Activated CD4-positive, alpha-beta T cell treated with anti-CD3 and anti-CD28 coated beads for 36 hours (primary cell): ENCODE measurements at regions not wholly inside any gene's neighbourhood (a gene's known extent, or its start where the extent isn't known, plus 50 kb on each side); places are given as distances from the start of the nearest gene placed in this dataset.

Source experiments
- ATAC-seq: fragments of 200-7000 bp; cut with Tn5 transposase; one replicate; pipeline ENCODE4 v1.10.0; 2021; ENCODE audit warnings: mild to moderate bottlenecking, moderate library complexity
- CTCF ChIA-PET: fragments of 350-600 bp; sonication (Branson Sonifier 250); formaldehyde crosslinking; loops from one replicate; lab custom pipeline; 2021; ENCODE audit warnings: antibody characterized with exemption; lab: Charles Lee
- POLR2A ChIA-PET: fragments of 350-600 bp; sonication (Branson Sonifier 250); formaldehyde crosslinking; loops from one replicate; lab custom pipeline; 2021; ENCODE audit warnings: antibody characterized with exemption, inconsistent platforms; lab: Charles Lee
- DNase-seq: peaks from one replicate; pipeline ENCODE4 v3.0.0-alpha.2; 2020
- H3K27ac Mint-ChIP-seq: one replicate; pipeline ENCODE4 v1.8.0; 2021; ENCODE audit warnings: mixed read lengths
- H3K27me3 Mint-ChIP-seq: one replicate; pipeline ENCODE4 v1.8.0; 2021; ENCODE audit warnings: mixed read lengths
- H3K36me3 Mint-ChIP-seq: one replicate; pipeline ENCODE4 v1.8.0; 2021; ENCODE audit warnings: low read depth, mixed read lengths
- H3K4me1 Mint-ChIP-seq: one replicate; pipeline ENCODE4 v1.8.0; 2021; ENCODE audit warnings: mixed read lengths
- H3K4me3 Mint-ChIP-seq: one replicate; pipeline ENCODE4 v1.8.0; 2021; ENCODE audit warnings: mild to moderate bottlenecking, moderate library complexity, mixed read lengths
- H3K9me3 Mint-ChIP-seq: one replicate; pipeline ENCODE4 v1.8.0; 2021; ENCODE audit warnings: low read depth, mixed read lengths
- intact Hi-C, 2 experiments: fragments of 100-400 bp; cut with DNase I in 1 of 2; cut with micrococcal nuclease in 1 of 2; formaldehyde crosslinking; loops; one replicate each; pipeline versions ENCODE4 v1.14.2 to v1.15.1; 2022 to 2024; cut with DNase I, micrococcal nuclease

GRCh38 chr2:147260241-147260640 is 584.6 kb upstream of the ACVR2A start:
- Mint-ChIP-seq H3K36me3 (no peaks in the 10 kb centered on the region), H3K9me3 (peaks cover 7% of the 10 kb centered on the region), H3K27ac (no peak overlapping the region), H3K4me3 (no peak overlapping the region), H3K27me3 (no peaks in the 10 kb centered on the region), H3K4me1 (no peaks in the 10 kb centered on the region)
- POLR2A ChIA-PET = interaction anchor here (0.7 kb wide), 1 partner anchor 239 kb away, joined by 3 read pairs; no protein-coding TSS in a partner anchor
- DNase-seq = no peak
- CTCF ChIA-PET = no interaction called here
- intact Hi-C loops = no loop called here
- ATAC-seq = no peak

- Mint-ChIP-seq H3K4me3 (no peak overlapping the region), H3K36me3 (peaks cover 4% of the 10 kb centered on the region), H3K9me3 (peaks cover 3% of the 10 kb centered on the region), H3K4me1 (no peaks in the 10 kb centered on the region), H3K27ac (no peak overlapping the region), H3K27me3 (peaks cover 4% of the 10 kb centered on the region)
- intact Hi-C loops = no loop called here
- ATAC-seq = no peak
- POLR2A ChIA-PET = no interaction called here
- CTCF ChIA-PET = interaction anchor here (0.6 kb wide), 1 partner anchor 449 kb away, joined by 6 read pairs; no protein-coding TSS in a partner anchor
- no peak for DNase-seq
Observed at GRCh38 chr2:147255812-147256211, 589.0 kb upstream of the ACVR2A start.

- ChIA-PET POLR2A (no interaction called here), CTCF (no interaction called here)
- Mint-ChIP-seq H3K9me3 (peaks cover 3% of the 10 kb centered on the region), H3K4me3 (no peak overlapping the region), H3K27me3 (peaks cover 4% of the 10 kb centered on the region), H3K27ac (no peak overlapping the region), H3K4me1 (no peaks in the 10 kb centered on the region), H3K36me3 (peaks cover 4% of the 10 kb centered on the region)
- ATAC-seq (no peak), DNase-seq (no peak)
- intact Hi-C loops = no loop called here
Observed at GRCh38 chr2:147250652-147251356, 594.0 kb upstream of the ACVR2A start.

GRCh38 chr2:147247749-147248148 is 597.1 kb upstream of the ACVR2A start:
- Mint-ChIP-seq H3K27me3 (peaks cover under 1% of the 10 kb centered on the region), H3K4me3 (no peak overlapping the region), H3K27ac (no peak overlapping the region), H3K9me3 (peaks cover under 1% of the 10 kb centered on the region), H3K4me1 (no peaks in the 10 kb centered on the region), H3K36me3 (peaks cover under 1% of the 10 kb centered on the region)
- intact Hi-C loops = no loop called here
- ChIA-PET CTCF (interaction anchor here (0.6 kb wide), 1 partner anchor 250 kb away, joined by 4 read pairs; no protein-coding TSS in a partner anchor), POLR2A (no interaction called here)
- DNase-seq (no peak), ATAC-seq (no peak)

- intact Hi-C loops = no loop called here
- no peaks in the 10 kb centered on the region for H3K4me1 Mint-ChIP-seq
- DNase-seq (no peak), ATAC-seq (no peak)
- no peaks in the 10 kb centered on the region for H3K9me3 Mint-ChIP-seq
- no peak overlapping the region for H3K4me3 Mint-ChIP-seq
- H3K27ac Mint-ChIP-seq = no peak overlapping the region
- ChIA-PET POLR2A (no interaction called here), CTCF (no interaction called here)
- H3K36me3 Mint-ChIP-seq = no peaks in the 10 kb centered on the region
- H3K27me3 Mint-ChIP-seq = peaks cover 2% of the 10 kb centered on the region
Observed at GRCh38 chr2:147242445-147242844, 602.4 kb upstream of the ACVR2A start.

GRCh38 chr2:147236601-147237000 is 608.2 kb upstream of the ACVR2A start:
- Mint-ChIP-seq H3K4me3 (no peak overlapping the region), H3K27ac (no peak overlapping the region), H3K36me3 (no peaks in the 10 kb centered on the region), H3K9me3 (no peaks in the 10 kb centered on the region), H3K4me1 (no peaks in the 10 kb centered on the region), H3K27me3 (peaks cover 4% of the 10 kb centered on the region)
- ChIA-PET CTCF (interaction anchor here (0.9 kb wide), 1 partner anchor 16 kb away, joined by 3 read pairs; no protein-coding TSS in a partner anchor), POLR2A (no interaction called here)
- DNase-seq = no peak
- intact Hi-C loops = no loop called here
- ATAC-seq = no peak

- intact Hi-C loops = no loop called here
- DNase-seq = no peak
- Mint-ChIP-seq H3K36me3 (no peaks in the 10 kb centered on the region), H3K4me3 (no peak overlapping the region), H3K4me1 (peaks cover 5% of the 10 kb centered on the region), H3K9me3 (no peaks in the 10 kb centered on the region), H3K27ac (no peak overlapping the region), H3K27me3 (peaks cover 2% of the 10 kb centered on the region)
- ATAC-seq = peak; percentile 26
- POLR2A ChIA-PET = no interaction called here
- CTCF ChIA-PET = interaction anchor here (1.0 kb wide), 1 partner anchor 22 kb away, joined by 3 read pairs; no protein-coding TSS in a partner anchor
Observed at GRCh38 chr2:147232225-147232669, 612.6 kb upstream of the ACVR2A start.

- no peak overlapping the region for H3K4me3 Mint-ChIP-seq
- peak; percentile 5 for DNase-seq
- H3K36me3 Mint-ChIP-seq = no peaks in the 10 kb centered on the region
- CTCF ChIA-PET = no interaction called here
- H3K27me3 Mint-ChIP-seq = peaks cover 2% of the 10 kb centered on the region
- intact Hi-C loops = no loop called here
- no peak overlapping the region for H3K27ac Mint-ChIP-seq
- H3K9me3 Mint-ChIP-seq = no peaks in the 10 kb centered on the region
- POLR2A ChIA-PET = no interaction called here
- H3K4me1 Mint-ChIP-seq = peaks cover 5% of the 10 kb centered on the region
- ATAC-seq = peak; percentile 53
Observed at GRCh38 chr2:147231607-147232006, 613.2 kb upstream of the ACVR2A start.

GRCh38 chr2:147231081-147231480 is 613.7 kb upstream of the ACVR2A start:
- ChIA-PET CTCF (no interaction called here), POLR2A (no interaction called here)
- Mint-ChIP-seq H3K4me3 (no peak overlapping the region), H3K27me3 (peaks cover 2% of the 10 kb centered on the region), H3K4me1 (peaks cover 5% of the 10 kb centered on the region), H3K9me3 (no peaks in the 10 kb centered on the region), H3K36me3 (no peaks in the 10 kb centered on the region), H3K27ac (no peak overlapping the region)
- intact Hi-C loops = no loop called here
- ATAC-seq = no peak
- no peak for DNase-seq

GRCh38 chr2:147227313-147227712 is 617.5 kb upstream of the ACVR2A start:
- ChIA-PET POLR2A (no interaction called here), CTCF (no interaction called here)

GRCh38 chr2:147224070-147224469 is 620.8 kb upstream of the ACVR2A start:
- H3K27me3 Mint-ChIP-seq = no peaks in the 10 kb centered on the region
- DNase-seq (no peak), ATAC-seq (no peak)
- no peak overlapping the region for H3K27ac Mint-ChIP-seq
- intact Hi-C loops = no loop called here
- peaks cover 5% of the 10 kb centered on the region for H3K4me1 Mint-ChIP-seq
- no peaks in the 10 kb centered on the region for H3K36me3 Mint-ChIP-seq
- H3K4me3 Mint-ChIP-seq = no peak overlapping the region
- H3K9me3 Mint-ChIP-seq = peaks cover 7% of the 10 kb centered on the region
- ChIA-PET CTCF (interaction anchor here (0.8 kb wide), 1 partner anchor 138 kb away, joined by 3 read pairs; no protein-coding TSS in a partner anchor), POLR2A (interaction anchor here (0.6 kb wide), 1 partner anchor 92 kb away, joined by 3 read pairs; no protein-coding TSS in a partner anchor)

More at GRCh38 chr2:147227313-147227712, 617.5 kb upstream of the ACVR2A start:
- no peaks in the 10 kb centered on the region for H3K9me3 Mint-ChIP-seq
- H3K36me3 Mint-ChIP-seq = no peaks in the 10 kb centered on the region
- no peak overlapping the region for H3K27ac Mint-ChIP-seq
- peaks cover 10% of the 10 kb centered on the region for H3K4me1 Mint-ChIP-seq
- intact Hi-C loops = no loop called here
- no peak for ATAC-seq
- DNase-seq = no peak
- H3K4me3 Mint-ChIP-seq = no peak overlapping the region
- H3K27me3 Mint-ChIP-seq = no peaks in the 10 kb centered on the region

GRCh38 chr2:147223553-147224060 is 621.2 kb upstream of the ACVR2A start:
- ATAC-seq = no peak
- intact Hi-C loops = no loop called here
- no peak for DNase-seq
- Mint-ChIP-seq H3K4me1 (peaks cover 5% of the 10 kb centered on the region), H3K27ac (no peak overlapping the region), H3K4me3 (no peak overlapping the region), H3K36me3 (no peaks in the 10 kb centered on the region), H3K27me3 (no peaks in the 10 kb centered on the region), H3K9me3 (peaks cover 7% of the 10 kb centered on the region)
- CTCF ChIA-PET = interaction anchor here (0.8 kb wide), 1 partner anchor 137 kb away, joined by 3 read pairs; no protein-coding TSS in a partner anchor
- POLR2A ChIA-PET = no interaction called here
